Cardiac fibroblast (primary cell): ENCODE measurements at regions not wholly inside any gene's neighbourhood (a gene's known extent, or its start where the extent isn't known, plus 50 kb on each side); places are given as distances from the start of the nearest gene placed in this dataset.

Experiments
- DNase-seq, 2 donors: peaks; one replicate each; pipeline versions ENCODE4 v3.0.0 to v3.0.0-alpha.2; 2010; ENCODE audit warnings: low read depth in 2 of 2
- H3K4me3 ChIP-seq, 2 donors: replicated peaks in 1 of 2; 1 replicate in 1 of 2; 2 replicates in 1 of 2; pipeline ENCODE4 v1.5.1; 2011; ENCODE audit warnings: low read depth in 2 of 2, low read length in 2 of 2, mild to moderate bottlenecking in 2 of 2, moderate library complexity in 1 of 2
- CTCF ChIP-seq: IDR thresholded peaks from one replicate; pipeline ENCODE4 v1.5.1; 2011; ENCODE audit warnings: low read depth, mild to moderate bottlenecking, low read length, inconsistent platforms

- no peak for TF ChIP-seq CTCF
- DNase-seq, result no peak
- no peak overlapping the region for H3K4me3 ChIP-seq
Measured at GRCh38 chr18:10188971-10189810, 265.2 kb upstream of the APCDD1 start.

GRCh38 chr18:10190564-10190963 is 263.9 kb upstream of the APCDD1 start:
- TF ChIP-seq CTCF, result no peak
- peak; percentile 20 to 46 for DNase-seq
- H3K4me3 ChIP-seq, result no peak overlapping the region

GRCh38 chr18:10193444-10193843 is 261.0 kb upstream of the APCDD1 start:
- TF ChIP-seq CTCF, result no peak
- DNase-seq, result no peak
- H3K4me3 ChIP-seq, result no peak overlapping the region

GRCh38 chr18:10194592-10194991 is 259.8 kb upstream of the APCDD1 start:
- DNase-seq, result peak; percentile 8 to 12
- no peak for TF ChIP-seq CTCF
- no peak overlapping the region for H3K4me3 ChIP-seq

GRCh38 chr18:10195529-10195928 is 258.9 kb upstream of the APCDD1 start:
- DNase-seq, result no peak
- no peak for TF ChIP-seq CTCF
- H3K4me3 ChIP-seq, result no peak overlapping the region

GRCh38 chr18:10197097-10197496 is 257.3 kb upstream of the APCDD1 start:
- peak; percentile 3 to 13 for DNase-seq
- no peak overlapping the region for H3K4me3 ChIP-seq
- no peak for TF ChIP-seq CTCF
